AG09319 (cell line): ENCODE measurements at regions not wholly inside any gene's neighbourhood (a gene's known extent, or its start where the extent isn't known, plus 50 kb on each side); places are given as distances from the start of the nearest gene placed in this dataset.

Experiments
- DNase-seq: peaks from one replicate; pipeline ENCODE4 v3.0.0-alpha.2; 2010; ENCODE audit warnings: low read depth; ENCODE audit errors: extremely low read depth
- TF ChIP-seq, protein P1 (sequence below): IDR thresholded peaks from 2 replicates; pipeline ENCODE4 v1.5.1; 2011; ENCODE audit warnings: low read depth, mild to moderate bottlenecking, inconsistent platforms, low read length, moderate library complexity

DNA sequence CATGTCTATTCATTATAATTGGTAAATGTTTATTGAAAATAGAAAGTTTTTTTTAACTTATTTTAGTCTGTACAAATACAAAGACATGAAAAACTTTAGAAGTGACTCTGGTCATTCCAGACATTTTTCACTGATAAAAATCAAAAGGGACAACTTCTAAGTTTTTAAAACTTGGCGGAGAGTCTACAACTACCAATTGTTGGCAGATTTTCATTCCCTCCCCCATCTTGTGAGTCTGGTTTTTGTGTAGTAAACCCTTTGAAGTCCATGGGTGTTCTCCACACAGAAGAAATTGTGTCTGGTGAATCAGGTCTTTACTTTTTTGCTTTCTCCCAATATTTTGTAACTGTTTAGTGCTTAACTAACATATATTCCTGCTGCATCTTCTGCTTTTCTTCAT, 336.5 kb downstream of the PDGFC start:
- no peak for DNase-seq
- TF ChIP-seq, protein P1, sequence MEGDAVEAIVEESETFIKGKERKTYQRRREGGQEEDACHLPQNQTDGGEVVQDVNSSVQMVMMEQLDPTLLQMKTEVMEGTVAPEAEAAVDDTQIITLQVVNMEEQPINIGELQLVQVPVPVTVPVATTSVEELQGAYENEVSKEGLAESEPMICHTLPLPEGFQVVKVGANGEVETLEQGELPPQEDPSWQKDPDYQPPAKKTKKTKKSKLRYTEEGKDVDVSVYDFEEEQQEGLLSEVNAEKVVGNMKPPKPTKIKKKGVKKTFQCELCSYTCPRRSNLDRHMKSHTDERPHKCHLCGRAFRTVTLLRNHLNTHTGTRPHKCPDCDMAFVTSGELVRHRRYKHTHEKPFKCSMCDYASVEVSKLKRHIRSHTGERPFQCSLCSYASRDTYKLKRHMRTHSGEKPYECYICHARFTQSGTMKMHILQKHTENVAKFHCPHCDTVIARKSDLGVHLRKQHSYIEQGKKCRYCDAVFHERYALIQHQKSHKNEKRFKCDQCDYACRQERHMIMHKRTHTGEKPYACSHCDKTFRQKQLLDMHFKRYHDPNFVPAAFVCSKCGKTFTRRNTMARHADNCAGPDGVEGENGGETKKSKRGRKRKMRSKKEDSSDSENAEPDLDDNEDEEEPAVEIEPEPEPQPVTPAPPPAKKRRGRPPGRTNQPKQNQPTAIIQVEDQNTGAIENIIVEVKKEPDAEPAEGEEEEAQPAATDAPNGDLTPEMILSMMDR, result no peak

DNA sequence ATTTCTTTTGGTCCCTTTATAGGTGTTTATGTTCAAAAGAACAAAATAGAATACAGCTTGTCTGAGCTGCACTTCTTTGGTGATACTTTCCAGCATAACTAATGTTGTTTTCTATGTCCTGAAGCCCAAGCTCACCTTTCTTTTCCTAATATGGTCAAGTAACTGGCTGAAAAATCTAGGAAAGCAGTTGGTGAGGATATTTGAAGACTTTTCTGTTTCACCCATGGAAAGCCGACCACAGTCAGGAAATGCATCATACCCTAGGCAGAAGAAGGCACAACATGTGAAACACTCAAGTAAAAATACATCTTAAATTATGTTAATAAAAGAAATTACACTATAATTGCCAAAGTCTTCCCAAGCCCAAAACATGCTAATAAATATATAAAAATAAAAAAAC, 337.0 kb downstream of the PDGFC start:
- TF ChIP-seq, protein P1, result no peak
- DNase-seq, result no peak

DNA sequence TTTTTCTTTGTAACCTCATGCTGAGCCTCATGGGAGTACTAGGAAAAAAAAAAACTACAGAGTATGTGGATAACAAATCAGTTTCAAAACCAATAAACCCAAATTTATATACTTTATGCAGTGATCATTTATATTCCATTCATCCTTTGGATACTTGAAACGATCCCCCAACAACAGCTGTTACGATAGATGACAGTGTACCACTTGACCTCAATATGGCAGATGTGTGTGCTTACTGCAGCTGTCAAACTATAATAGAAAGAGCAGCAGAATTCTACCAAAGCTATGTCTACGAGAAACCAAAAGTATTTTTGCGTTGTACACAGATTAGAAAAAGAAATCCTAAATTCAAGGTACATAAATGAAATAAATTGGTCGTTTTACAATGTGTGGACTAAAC, 337.8 kb downstream of the PDGFC start:
- TF ChIP-seq, protein P1, result no peak
- DNase-seq, result no peak

DNA sequence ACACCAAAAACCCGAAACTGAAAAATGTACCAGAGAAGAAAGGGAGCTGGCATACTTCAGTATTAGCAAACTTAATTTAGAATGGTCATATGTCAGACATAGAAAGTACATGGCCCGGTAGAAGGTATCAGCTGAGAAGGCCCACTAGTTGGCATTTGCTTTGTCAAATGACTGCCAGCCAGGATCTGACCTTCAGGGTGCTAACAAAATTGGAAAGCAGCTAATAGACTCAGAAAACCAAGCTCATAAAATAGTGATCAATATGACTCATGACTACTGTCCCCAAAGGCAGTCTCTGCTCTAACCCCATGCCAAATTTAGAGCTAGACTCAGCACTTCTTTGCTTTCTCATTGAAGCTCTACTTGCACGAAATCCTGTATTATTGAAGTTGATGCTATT, 342.7 kb downstream of the PDGFC start:
- DNase-seq, result no peak
- TF ChIP-seq, protein P1, result no peak

DNA sequence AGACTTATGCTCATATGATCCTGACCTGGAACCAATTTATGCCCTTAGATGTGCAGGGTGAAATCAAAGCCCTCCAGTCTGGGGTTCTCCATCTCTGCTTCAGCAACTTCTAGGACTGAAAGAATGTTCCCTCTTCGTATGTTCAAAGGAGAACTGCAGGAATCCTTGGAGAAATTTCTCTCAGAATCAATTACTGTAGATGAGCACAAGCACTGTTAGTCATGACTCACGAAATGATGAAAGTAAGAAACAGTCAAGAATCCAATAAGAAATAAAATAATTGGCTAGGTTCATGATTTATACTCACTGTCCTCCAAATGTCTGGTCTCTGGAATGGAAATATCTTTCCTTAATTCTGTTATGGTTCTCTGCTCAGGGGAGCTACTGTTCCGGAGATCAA, 348.2 kb downstream of the PDGFC start:
- TF ChIP-seq, protein P1, result no peak
- no peak for DNase-seq

DNA sequence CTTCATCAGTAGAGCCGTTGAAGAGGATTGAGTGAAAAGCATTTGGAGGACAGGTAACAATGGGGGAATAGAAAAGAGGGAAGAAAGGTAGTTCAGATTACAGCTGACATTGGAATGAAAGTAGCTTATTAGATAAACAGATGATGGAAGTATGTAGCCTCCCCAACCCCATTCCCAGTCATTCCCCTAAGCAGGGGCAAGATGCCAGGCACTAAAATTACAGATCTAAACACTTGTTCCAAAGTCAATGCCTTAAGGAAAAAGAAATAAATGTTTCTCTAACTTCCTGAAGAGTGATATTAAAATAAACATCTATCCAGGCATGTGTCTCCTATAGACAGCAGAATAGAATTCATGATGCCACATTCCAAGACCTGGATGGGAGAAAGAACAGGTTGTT, 350.8 kb downstream of the PDGFC start:
- DNase-seq, result no peak
- TF ChIP-seq, protein P1, result no peak

DNA sequence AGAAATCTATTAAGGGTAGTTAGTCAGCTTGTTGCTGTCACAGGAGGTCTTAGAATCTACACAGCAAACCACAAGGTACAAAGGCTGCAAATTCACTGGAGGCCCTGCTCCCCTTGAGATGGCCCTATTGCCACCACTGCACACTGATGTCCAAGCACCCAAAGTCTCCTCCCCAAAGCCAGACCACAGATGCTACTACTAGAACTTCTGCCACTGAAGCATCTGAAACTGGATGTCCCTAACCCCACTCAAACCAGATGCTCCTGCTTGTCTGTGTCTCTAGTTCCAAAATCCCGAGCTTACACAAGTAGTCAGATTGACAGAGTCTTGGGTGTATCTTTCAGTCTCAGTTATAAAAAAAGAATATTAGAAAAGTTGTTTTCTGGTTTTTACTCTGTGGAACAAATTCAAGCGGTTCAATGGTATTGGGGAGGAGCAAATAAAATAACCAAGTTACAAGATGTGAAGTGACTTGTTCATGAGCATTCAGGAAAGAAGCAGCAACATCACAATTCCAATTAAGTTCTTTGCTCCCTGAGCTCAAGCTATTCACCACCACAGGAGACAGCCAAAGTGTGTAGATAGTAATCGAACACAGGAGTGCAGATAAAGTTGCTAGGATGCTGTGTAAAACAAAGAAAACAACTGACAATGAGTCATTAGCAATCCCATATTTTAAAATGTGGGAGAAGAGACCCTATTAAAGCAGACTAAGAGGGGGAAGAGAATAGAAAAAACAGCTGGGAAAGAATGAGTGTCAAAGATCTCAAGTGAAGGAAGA, 352.3 kb downstream of the PDGFC start:
- TF ChIP-seq, protein P1, result no peak

More for the DNA sequence above, 352.3 kb downstream of the PDGFC start:
- DNase-seq, result no peak
